WTC11 (cell line): ENCODE measurements at regions not wholly inside any gene's neighbourhood (a gene's known extent, or its start where the extent isn't known, plus 50 kb on each side); places are given as distances from the start of the nearest gene placed in this dataset.

ENCODE experiments used
- ATAC-seq: fragments of 200-7000 bp; cut with Tn5 transposase; 2 replicates; pipeline ENCODE4 v1.10.0; 2021; ENCODE audit warnings: mild to moderate bottlenecking, moderate library complexity
- CTCF ChIA-PET: fragments of 300-600 bp; sonication (Branson Sonifier 250); formaldehyde crosslinking; loops from one replicate; lab custom pipeline; 2021; ENCODE audit warnings: antibody characterized with exemption; lab: Charles Lee
- POLR2A ChIA-PET: fragments of 350-600 bp; sonication (Branson Sonifier 250); formaldehyde crosslinking; loops from one replicate; lab custom pipeline; 2021; ENCODE audit warnings: antibody characterized with exemption; lab: Charles Lee
- DNase-seq: peaks from one replicate; pipeline ENCODE4 v3.0.0; 2021; ENCODE audit warnings: low spot score
- H3K27ac Mint-ChIP-seq: 2 replicates; pipeline ENCODE4 v1.8.0; 2021; ENCODE audit warnings: mixed read lengths
- H3K27me3 Mint-ChIP-seq: 2 replicates; pipeline ENCODE4 v1.8.0; 2021; ENCODE audit warnings: low read depth, mild to moderate bottlenecking, moderate library complexity, mixed read lengths
- H3K36me3 Mint-ChIP-seq: 2 replicates; pipeline ENCODE4 v1.8.0; 2021; ENCODE audit warnings: mixed read lengths
- H3K4me1 Mint-ChIP-seq: 2 replicates; pipeline ENCODE4 v1.8.0; 2022; ENCODE audit warnings: mixed read lengths
- H3K4me3 Mint-ChIP-seq: 2 replicates; pipeline ENCODE4 v1.8.0; 2021; ENCODE audit warnings: mild to moderate bottlenecking, moderate library complexity, mixed read lengths
- H3K9me3 Mint-ChIP-seq: 2 replicates; pipeline ENCODE4 v1.8.0; 2021; ENCODE audit warnings: mixed read lengths
- E2F4 ChIP-seq: sonication (generic); formaldehyde crosslinking; IDR thresholded peaks from 2 replicates; pipeline ENCODE4 v1.8.1; 2022; ENCODE audit warnings: low read depth, mild to moderate bottlenecking, moderate library complexity, missing genetic modification reagents, borderline replicate concordance
- ETV6 ChIP-seq: sonication (generic); formaldehyde crosslinking; IDR thresholded peaks from 2 replicates; pipeline ENCODE4 v1.8.1; 2022; ENCODE audit warnings: mild to moderate bottlenecking, missing genetic modification reagents
- FOXK1 ChIP-seq: sonication (generic); formaldehyde crosslinking; IDR thresholded peaks from 2 replicates; pipeline ENCODE4 v1.8.0; 2022; ENCODE audit warnings: mild to moderate bottlenecking, moderate library complexity, missing genetic modification reagents
- GTF2I ChIP-seq: fragments of 250-450 bp; sonication (Bioruptor Pico); conservative IDR thresholded peaks from 2 replicates; pipeline ENCODE4 v1.4.0; 2021; ENCODE audit warnings: mild to moderate bottlenecking
- HMGA2 ChIP-seq: fragments of 250-450 bp; sonication (Bioruptor Pico); IDR thresholded peaks from 2 replicates; pipeline ENCODE4 v1.4.0; 2021; ENCODE audit warnings: mild to moderate bottlenecking, moderate library complexity
- JUN ChIP-seq: sonication (generic); formaldehyde crosslinking; IDR thresholded peaks from 2 replicates; pipeline ENCODE4 v1.8.0; 2023; ENCODE audit warnings: mild to moderate bottlenecking, missing genetic modification reagents
- NFATC4 ChIP-seq: fragments of 250-450 bp; sonication (Bioruptor Pico); IDR thresholded peaks from 2 replicates; pipeline ENCODE4 v1.9.0; 2021; ENCODE audit warnings: mild to moderate bottlenecking
- NFYB ChIP-seq: sonication (generic); formaldehyde crosslinking; conservative IDR thresholded peaks from 2 replicates; pipeline ENCODE4 v1.8.0; 2022; ENCODE audit warnings: low read depth, missing genetic modification reagents
- NR1H2 ChIP-seq: sonication (generic); formaldehyde crosslinking; IDR thresholded peaks from 2 replicates; pipeline ENCODE4 v1.9.0; 2021; ENCODE audit warnings: mild to moderate bottlenecking, moderate library complexity, missing genetic modification reagents
- RELA ChIP-seq: sonication (generic); formaldehyde crosslinking; IDR thresholded peaks from 2 replicates; pipeline ENCODE4 v1.8.1; 2022; ENCODE audit warnings: missing genetic modification reagents, mild to moderate bottlenecking, borderline replicate concordance
- SP1 ChIP-seq: sonication (generic); formaldehyde crosslinking; conservative IDR thresholded peaks from 2 replicates; pipeline ENCODE4 v1.8.1; 2022; ENCODE audit warnings: missing genetic modification reagents
- STAT6 ChIP-seq: sonication (generic); formaldehyde crosslinking; conservative IDR thresholded peaks from 2 replicates; pipeline ENCODE4 v1.8.1; 2023; ENCODE audit warnings: mild to moderate bottlenecking, low read depth, missing genetic modification reagents, moderate library complexity
- TCF7 ChIP-seq: sonication (generic); formaldehyde crosslinking; IDR thresholded peaks from 2 replicates; pipeline ENCODE4 v1.8.0; 2022; ENCODE audit warnings: mild to moderate bottlenecking, low read depth, missing genetic modification reagents, moderate library complexity
- TEAD4 ChIP-seq: sonication (generic); formaldehyde crosslinking; IDR thresholded peaks from 2 replicates; pipeline ENCODE4 v1.8.0; 2022; ENCODE audit warnings: mild to moderate bottlenecking, missing genetic modification reagents
- ZMAT4 ChIP-seq: fragments of 250-450 bp; sonication (Bioruptor Pico); IDR thresholded peaks from 2 replicates; pipeline ENCODE4 v1.9.0; 2021; ENCODE audit warnings: mild to moderate bottlenecking
- ZNF121 ChIP-seq: sonication (generic); formaldehyde crosslinking; IDR thresholded peaks from 2 replicates; pipeline ENCODE4 v1.8.0; 2023; ENCODE audit warnings: missing genetic modification reagents
- TF ChIP-seq, protein P1 (sequence below): fragments of 250-450 bp; sonication (Bioruptor Pico); IDR thresholded peaks from 2 replicates; pipeline ENCODE4 v1.9.0; 2021; ENCODE audit warnings: moderate library complexity, mild to moderate bottlenecking, inconsistent platforms, borderline replicate concordance
- TF ChIP-seq, protein P2 (sequence below): sonication (generic); formaldehyde crosslinking; IDR thresholded peaks from 2 replicates; pipeline ENCODE4 v1.8.0; 2023; ENCODE audit warnings: mild to moderate bottlenecking, missing genetic modification reagents
- TF ChIP-seq, protein P3 (sequence below): sonication (generic); formaldehyde crosslinking; IDR thresholded peaks from 2 replicates; pipeline ENCODE4 v1.8.1; 2023; ENCODE audit warnings: mild to moderate bottlenecking, missing genetic modification reagents

DNA sequence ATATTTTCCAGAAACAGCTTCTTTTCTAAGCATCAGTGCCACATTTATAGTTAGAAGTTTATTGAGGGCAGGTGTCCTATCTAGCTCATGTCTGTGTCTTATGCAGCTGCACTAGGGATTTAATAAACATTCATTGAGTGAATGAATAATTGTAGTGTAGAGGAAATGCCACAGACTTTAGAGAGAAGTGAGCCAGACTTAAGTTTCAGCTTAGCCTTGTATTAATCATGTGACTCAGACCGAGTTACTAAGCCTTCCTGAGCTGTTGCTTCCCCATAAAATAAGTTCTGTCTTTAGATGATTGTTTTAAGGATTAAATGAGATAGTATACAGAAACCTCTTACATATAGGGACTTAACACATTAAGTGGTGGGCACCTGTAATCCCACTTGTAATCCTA is 236.1 kb upstream of the DDHD1 start (continued):
- no peak for TF ChIP-seq ZMAT4
- TF ChIP-seq JUN (CRISPR knock-in tag): no peak
- TF ChIP-seq ZNF121 (CRISPR knock-in tag): no peak
- no peak for TF ChIP-seq RELA (CRISPR knock-in tag)
- TF ChIP-seq STAT6 (CRISPR knock-in tag): no peak
- TF ChIP-seq GTF2I (CRISPR knock-in tag): no peak
- TF ChIP-seq TEAD4: no peak
- TF ChIP-seq, protein P1, sequence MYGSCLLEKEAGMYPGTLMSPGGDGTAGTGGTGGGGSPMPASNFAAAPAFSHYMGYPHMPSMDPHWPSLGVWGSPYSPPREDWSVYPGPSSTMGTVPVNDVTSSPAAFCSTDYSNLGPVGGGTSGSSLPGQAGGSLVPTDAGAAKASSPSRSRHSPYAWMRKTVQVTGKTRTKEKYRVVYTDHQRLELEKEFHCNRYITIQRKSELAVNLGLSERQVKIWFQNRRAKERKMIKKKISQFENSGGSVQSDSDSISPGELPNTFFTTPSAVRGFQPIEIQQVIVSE (CRISPR knock-in tag): no peak
- TF ChIP-seq SP1: no peak
- TF ChIP-seq, protein P2, sequence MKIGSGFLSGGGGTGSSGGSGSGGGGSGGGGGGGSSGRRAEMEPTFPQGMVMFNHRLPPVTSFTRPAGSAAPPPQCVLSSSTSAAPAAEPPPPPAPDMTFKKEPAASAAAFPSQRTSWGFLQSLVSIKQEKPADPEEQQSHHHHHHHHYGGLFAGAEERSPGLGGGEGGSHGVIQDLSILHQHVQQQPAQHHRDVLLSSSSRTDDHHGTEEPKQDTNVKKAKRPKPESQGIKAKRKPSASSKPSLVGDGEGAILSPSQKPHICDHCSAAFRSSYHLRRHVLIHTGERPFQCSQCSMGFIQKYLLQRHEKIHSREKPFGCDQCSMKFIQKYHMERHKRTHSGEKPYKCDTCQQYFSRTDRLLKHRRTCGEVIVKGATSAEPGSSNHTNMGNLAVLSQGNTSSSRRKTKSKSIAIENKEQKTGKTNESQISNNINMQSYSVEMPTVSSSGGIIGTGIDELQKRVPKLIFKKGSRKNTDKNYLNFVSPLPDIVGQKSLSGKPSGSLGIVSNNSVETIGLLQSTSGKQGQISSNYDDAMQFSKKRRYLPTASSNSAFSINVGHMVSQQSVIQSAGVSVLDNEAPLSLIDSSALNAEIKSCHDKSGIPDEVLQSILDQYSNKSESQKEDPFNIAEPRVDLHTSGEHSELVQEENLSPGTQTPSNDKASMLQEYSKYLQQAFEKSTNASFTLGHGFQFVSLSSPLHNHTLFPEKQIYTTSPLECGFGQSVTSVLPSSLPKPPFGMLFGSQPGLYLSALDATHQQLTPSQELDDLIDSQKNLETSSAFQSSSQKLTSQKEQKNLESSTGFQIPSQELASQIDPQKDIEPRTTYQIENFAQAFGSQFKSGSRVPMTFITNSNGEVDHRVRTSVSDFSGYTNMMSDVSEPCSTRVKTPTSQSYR (CRISPR knock-in tag): no peak
- no peak for TF ChIP-seq NFYB
- TF ChIP-seq NFATC4: no peak
- TF ChIP-seq ETV6 (CRISPR knock-in tag): no peak
- TF ChIP-seq HMGA2 (CRISPR knock-in tag): no peak

GRCh38 chr14:53386362-53386761 is 233.2 kb upstream of the DDHD1 start:
- ChIA-PET CTCF (no interaction called here), POLR2A (no interaction called here)
- ATAC-seq (no peak), DNase-seq (no peak)
- no peaks in the 10 kb centered on the region for H3K27me3 Mint-ChIP-seq
- H3K9me3 Mint-ChIP-seq: no peaks in the 10 kb centered on the region
- no peak overlapping the region for H3K27ac Mint-ChIP-seq
- no peak overlapping the region for H3K4me3 Mint-ChIP-seq
- H3K36me3 Mint-ChIP-seq: no peaks in the 10 kb centered on the region
- TF ChIP-seq TCF7 (CRISPR knock-in tag): no peak
- TF ChIP-seq, protein P2 (CRISPR knock-in tag): no peak
- no peak for TF ChIP-seq NR1H2 (CRISPR knock-in tag)
- TF ChIP-seq, protein P3, sequence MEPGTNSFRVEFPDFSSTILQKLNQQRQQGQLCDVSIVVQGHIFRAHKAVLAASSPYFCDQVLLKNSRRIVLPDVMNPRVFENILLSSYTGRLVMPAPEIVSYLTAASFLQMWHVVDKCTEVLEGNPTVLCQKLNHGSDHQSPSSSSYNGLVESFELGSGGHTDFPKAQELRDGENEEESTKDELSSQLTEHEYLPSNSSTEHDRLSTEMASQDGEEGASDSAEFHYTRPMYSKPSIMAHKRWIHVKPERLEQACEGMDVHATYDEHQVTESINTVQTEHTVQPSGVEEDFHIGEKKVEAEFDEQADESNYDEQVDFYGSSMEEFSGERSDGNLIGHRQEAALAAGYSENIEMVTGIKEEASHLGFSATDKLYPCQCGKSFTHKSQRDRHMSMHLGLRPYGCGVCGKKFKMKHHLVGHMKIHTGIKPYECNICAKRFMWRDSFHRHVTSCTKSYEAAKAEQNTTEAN (CRISPR knock-in tag): no peak
- no peak for TF ChIP-seq FOXK1 (CRISPR knock-in tag)
- TF ChIP-seq E2F4 (CRISPR knock-in tag): no peak
- no peak for TF ChIP-seq NFATC4
- H3K4me1 Mint-ChIP-seq: peaks cover 7% of the 10 kb centered on the region
